ENCODE measurements at regions not wholly inside any gene's neighbourhood (a gene's known extent, or its start where the extent isn't known, plus 50 kb on each side); places are given as distances from the start of the nearest gene placed in this dataset.

- 87% methylated on average over 2 of the region's 2 CpGs; no CpG with 5 or more reads in 1 of the 2 experiments for WGBS, 2 experiments (ENCODE audit: low coverage in 1 of 2, low lambda C conversion rate in 2 of 2, missing lambda C conversion rate in 2 of 2)
- Histone ChIP-seq H3K4me1 (ENCODE audit: insufficient read depth) (peaks cover 8% of the 10 kb centered on the region; the same call in 1 of the 2 replicates), H3K4me3 (no peak overlapping the region), H3K27ac (no peak overlapping the region), H4K20me1 (ENCODE audit: insufficient read depth) (no peaks in the 10 kb centered on the region), H3K79me2 (ENCODE audit: insufficient read depth) (no peaks in the 10 kb centered on the region), H3K4me2 (ENCODE audit: unreplicated experiment) (no peak overlapping the region), H2AFZ (no peak overlapping the region), H3K9me3 (ENCODE audit: low read depth) (no peaks in the 10 kb centered on the region), H3K27me3 (replicated peaks; ENCODE audit: insufficient read depth) (no peaks in the 10 kb centered on the region), H3K9ac (no peak overlapping the region), H3K36me3 (ENCODE audit: low read depth) (no peaks in the 10 kb centered on the region), H3F3A (ENCODE audit: insufficient read depth) (no peaks in the 10 kb centered on the region), H3K9me2 (ENCODE audit: insufficient read depth) (no peaks in the 10 kb centered on the region)
- in situ Hi-C loops (cut with MboI): no loop called here
- TF ChIP-seq EZH2 (IDR thresholded peaks at IDR 0.05; ENCODE audit: insufficient read depth, poor library complexity, severe bottlenecking) (no peak), EZH2phosphoT487 (IDR thresholded peaks at IDR 0.05; ENCODE audit: insufficient read depth, low read depth) (no peak)
- DNase-seq: no peak
These were observed 359.2 kb downstream of the OSR1 start for GRCh38 chr2:18999198-18999597.

GRCh38 chr2:18998491-18998890, 359.9 kb downstream of the OSR1 start:
- Histone ChIP-seq H3K27me3 (replicated peaks; ENCODE audit: insufficient read depth) (no peaks in the 10 kb centered on the region), H3K4me3 (no peak overlapping the region), H3K9me2 (ENCODE audit: insufficient read depth) (no peaks in the 10 kb centered on the region), H3K9me3 (ENCODE audit: low read depth) (no peaks in the 10 kb centered on the region), H3F3A (ENCODE audit: insufficient read depth) (no peaks in the 10 kb centered on the region), H3K4me1 (ENCODE audit: insufficient read depth) (peaks cover 13% of the 10 kb centered on the region), H3K79me2 (ENCODE audit: insufficient read depth) (no peaks in the 10 kb centered on the region), H3K9ac (no peak overlapping the region), H3K27ac (no peak overlapping the region), H2AFZ (no peak overlapping the region), H3K36me3 (ENCODE audit: low read depth) (no peaks in the 10 kb centered on the region), H4K20me1 (ENCODE audit: insufficient read depth) (no peaks in the 10 kb centered on the region), H3K4me2 (ENCODE audit: unreplicated experiment) (no peak overlapping the region)
- WGBS, 2 experiments (ENCODE audit: low coverage in 1 of 2, low lambda C conversion rate in 2 of 2, missing lambda C conversion rate in 2 of 2): 65 to 80% methylated on average over 1 of the region's 1 CpG
- in situ Hi-C loops (cut with MboI): no loop called here
- no peak for TF ChIP-seq EZH2phosphoT487 (IDR thresholded peaks at IDR 0.05; ENCODE audit: insufficient read depth, low read depth)
- no peak for TF ChIP-seq EZH2 (IDR thresholded peaks at IDR 0.05; ENCODE audit: insufficient read depth, poor library complexity, severe bottlenecking)
- DNase-seq: no peak

- no peak overlapping the region for H3K27ac ChIP-seq
- H3K36me3 ChIP-seq (ENCODE audit: low read depth): no peaks in the 10 kb centered on the region
- H3K79me2 ChIP-seq (ENCODE audit: insufficient read depth): no peaks in the 10 kb centered on the region
- no peak for TF ChIP-seq EZH2 (IDR thresholded peaks at IDR 0.05; ENCODE audit: insufficient read depth, poor library complexity, severe bottlenecking)
- TF ChIP-seq EZH2phosphoT487 (IDR thresholded peaks at IDR 0.05; ENCODE audit: insufficient read depth, low read depth): no peak
- H3K9me3 ChIP-seq (ENCODE audit: low read depth): no peaks in the 10 kb centered on the region
- 0 out of 2 replicates have a peak overlapping the region, but pooled peaks have one; percentile 7 for H2AFZ ChIP-seq
- no peak overlapping the region for H3K4me3 ChIP-seq
- 98 to 100% methylated on average over 3 of the region's 3 CpGs for WGBS, 2 experiments (ENCODE audit: low coverage in 1 of 2, low lambda C conversion rate in 2 of 2, missing lambda C conversion rate in 2 of 2)
- H3K9me2 ChIP-seq (ENCODE audit: insufficient read depth): no peaks in the 10 kb centered on the region; the same call in 1 of the 2 replicates
- H3K9ac ChIP-seq: no peak overlapping the region
- no peaks in the 10 kb centered on the region for H4K20me1 ChIP-seq (ENCODE audit: insufficient read depth)
- in situ Hi-C loops (cut with MboI): no loop called here
- H3K27me3 ChIP-seq (replicated peaks; ENCODE audit: insufficient read depth): no peaks in the 10 kb centered on the region
- H3K4me2 ChIP-seq (ENCODE audit: unreplicated experiment): no peak overlapping the region
- H3K4me1 ChIP-seq (ENCODE audit: insufficient read depth): peaks cover 48% of the 10 kb centered on the region
- DNase-seq: peak; percentile 9
- H3F3A ChIP-seq (ENCODE audit: insufficient read depth): peaks cover 20% of the 10 kb centered on the region
These were observed 364.6 kb downstream of the OSR1 start for GRCh38 chr2:18993756-18994338.

- in situ Hi-C loops (cut with MboI): no loop called here
- Histone ChIP-seq H3K27ac (peak overlapping the region; percentile 75), H3K4me3 (peak overlapping the region; percentile 18; the same call in 1 of the 2 replicates), H3K27me3 (replicated peaks; ENCODE audit: insufficient read depth) (no peaks in the 10 kb centered on the region), H3K4me2 (ENCODE audit: unreplicated experiment) (peak overlapping the region; percentile 70), H2AFZ (no peak overlapping the region), H3K9ac (0 out of 2 replicates have a peak overlapping the region, but pooled peaks have one; percentile 1), H3F3A (ENCODE audit: insufficient read depth) (peaks cover 36% of the 10 kb centered on the region), H3K36me3 (ENCODE audit: low read depth) (no peaks in the 10 kb centered on the region), H3K9me3 (ENCODE audit: low read depth) (no peaks in the 10 kb centered on the region), H3K9me2 (ENCODE audit: insufficient read depth) (no peaks in the 10 kb centered on the region; the same call in 1 of the 2 replicates), H4K20me1 (ENCODE audit: insufficient read depth) (no peaks in the 10 kb centered on the region), H3K79me2 (ENCODE audit: insufficient read depth) (no peaks in the 10 kb centered on the region), H3K4me1 (ENCODE audit: insufficient read depth) (peaks cover 62% of the 10 kb centered on the region)
- WGBS, 2 experiments (ENCODE audit: low coverage in 1 of 2, low lambda C conversion rate in 2 of 2, missing lambda C conversion rate in 2 of 2): 1 to 2% methylated on average over 5 of the region's 5 CpGs
- DNase-seq: peak; percentile 82
- TF ChIP-seq EZH2phosphoT487 (IDR thresholded peaks at IDR 0.05; ENCODE audit: insufficient read depth, low read depth) (peak; percentile 54; the same call in 1 of the 2 replicates), EZH2 (IDR thresholded peaks at IDR 0.05; ENCODE audit: insufficient read depth, poor library complexity, severe bottlenecking) (no peak)
These were observed 366.9 kb downstream of the OSR1 start for GRCh38 chr2:18991177-18992168.
